NB4 (cell line): ENCODE measurements at regions not wholly inside any gene's neighbourhood (a gene's known extent, or its start where the extent isn't known, plus 50 kb on each side); places are given as distances from the start of the nearest gene placed in this dataset.

Experiments used
- POLR2A ChIP-seq: IDR thresholded peaks from 2 replicates; pipeline ENCODE4 v1.6.1; 2011; ENCODE audit warnings: mild to moderate bottlenecking; ENCODE audit not compliant: insufficient read length; ENCODE audit errors: extremely low read depth
- TF ChIP-seq, protein P1 (sequence below): IDR thresholded peaks from one replicate; pipeline ENCODE4 v1.5.1; 2012; ENCODE audit warnings: low read depth, low read length
- TF ChIP-seq, protein P2 (sequence below): IDR thresholded peaks from 2 replicates; pipeline ENCODE4 v1.6.1; 2011; ENCODE audit warnings: low read depth, low read length

DNA sequence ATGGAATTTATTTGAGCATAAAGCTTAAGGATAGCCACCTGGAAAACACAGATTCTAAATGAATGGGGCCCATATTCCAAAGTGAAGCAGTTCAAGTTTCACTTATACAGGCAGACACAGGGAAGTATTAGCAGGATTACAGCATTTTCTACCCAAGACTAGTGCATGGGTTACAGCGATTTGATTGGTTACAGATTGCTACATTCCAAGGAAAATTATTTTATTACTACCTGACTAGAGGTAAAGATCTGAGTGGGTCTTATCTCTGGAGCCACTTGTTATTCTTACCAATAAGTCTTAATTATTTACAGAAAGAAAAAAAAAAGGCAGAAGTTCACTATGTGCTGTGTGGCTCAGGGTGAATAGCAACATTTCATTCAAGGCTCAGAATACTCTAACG is 87.4 kb upstream of the ITGB1 start:
- TF ChIP-seq, protein P1, sequence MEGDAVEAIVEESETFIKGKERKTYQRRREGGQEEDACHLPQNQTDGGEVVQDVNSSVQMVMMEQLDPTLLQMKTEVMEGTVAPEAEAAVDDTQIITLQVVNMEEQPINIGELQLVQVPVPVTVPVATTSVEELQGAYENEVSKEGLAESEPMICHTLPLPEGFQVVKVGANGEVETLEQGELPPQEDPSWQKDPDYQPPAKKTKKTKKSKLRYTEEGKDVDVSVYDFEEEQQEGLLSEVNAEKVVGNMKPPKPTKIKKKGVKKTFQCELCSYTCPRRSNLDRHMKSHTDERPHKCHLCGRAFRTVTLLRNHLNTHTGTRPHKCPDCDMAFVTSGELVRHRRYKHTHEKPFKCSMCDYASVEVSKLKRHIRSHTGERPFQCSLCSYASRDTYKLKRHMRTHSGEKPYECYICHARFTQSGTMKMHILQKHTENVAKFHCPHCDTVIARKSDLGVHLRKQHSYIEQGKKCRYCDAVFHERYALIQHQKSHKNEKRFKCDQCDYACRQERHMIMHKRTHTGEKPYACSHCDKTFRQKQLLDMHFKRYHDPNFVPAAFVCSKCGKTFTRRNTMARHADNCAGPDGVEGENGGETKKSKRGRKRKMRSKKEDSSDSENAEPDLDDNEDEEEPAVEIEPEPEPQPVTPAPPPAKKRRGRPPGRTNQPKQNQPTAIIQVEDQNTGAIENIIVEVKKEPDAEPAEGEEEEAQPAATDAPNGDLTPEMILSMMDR = no peak
- no peak for TF ChIP-seq POLR2A
- TF ChIP-seq, protein P2, sequence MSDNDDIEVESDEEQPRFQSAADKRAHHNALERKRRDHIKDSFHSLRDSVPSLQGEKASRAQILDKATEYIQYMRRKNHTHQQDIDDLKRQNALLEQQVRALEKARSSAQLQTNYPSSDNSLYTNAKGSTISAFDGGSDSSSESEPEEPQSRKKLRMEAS = no peak
